Spleen (tissue), 3 donors: ENCODE measurements at regions not wholly inside any gene's neighbourhood (a gene's known extent, or its start where the extent isn't known, plus 50 kb on each side); places are given as distances from the start of the nearest gene placed in this dataset.

ENCODE experiments used
- POLR2A ChIP-seq, 3 donors: fragments of 450-650 bp; IDR thresholded peaks; one replicate each; pipeline ENCODE4 v1.5.1; 2017; ENCODE audit warnings: antibody characterized with exemption in 3 of 3, mild to moderate bottlenecking in 1 of 3
- POLR2AphosphoS5 ChIP-seq, 3 donors: sonication (generic); formaldehyde crosslinking; IDR thresholded peaks; one replicate each; pipeline ENCODE4 v1.5.1; 2017; ENCODE audit warnings: antibody characterized with exemption in 3 of 3

GRCh38 chr15:69647142-69647513, 194.5 kb downstream of the RPLP1 start:
- TF ChIP-seq POLR2A (IDR thresholded peaks at IDR 0.05) (no peak), POLR2AphosphoS5 (IDR thresholded peaks at IDR 0.05) (no peak)
